ENCODE measurements at regions not wholly inside any gene's neighbourhood (a gene's known extent, or its start where the extent isn't known, plus 50 kb on each side); places are given as distances from the start of the nearest gene placed in this dataset.

DNA sequence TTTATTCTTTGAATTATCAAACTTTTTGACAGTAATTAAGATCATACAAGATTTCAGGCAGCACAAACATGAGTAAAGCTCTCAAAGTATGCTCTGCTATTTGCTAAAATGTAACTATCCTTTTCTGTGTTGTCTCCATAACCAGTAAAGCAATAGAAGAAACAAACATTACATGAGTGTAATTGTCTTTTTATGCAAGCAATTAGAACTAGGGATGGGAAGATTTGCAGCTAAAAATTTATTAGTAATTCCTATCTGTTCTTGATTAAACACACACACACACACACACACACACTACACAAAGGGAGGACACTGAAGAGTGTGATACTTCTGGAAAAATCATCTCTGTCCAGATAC lies 512.9 kb downstream of the FAT4 start:
- TF ChIP-seq, protein P1, sequence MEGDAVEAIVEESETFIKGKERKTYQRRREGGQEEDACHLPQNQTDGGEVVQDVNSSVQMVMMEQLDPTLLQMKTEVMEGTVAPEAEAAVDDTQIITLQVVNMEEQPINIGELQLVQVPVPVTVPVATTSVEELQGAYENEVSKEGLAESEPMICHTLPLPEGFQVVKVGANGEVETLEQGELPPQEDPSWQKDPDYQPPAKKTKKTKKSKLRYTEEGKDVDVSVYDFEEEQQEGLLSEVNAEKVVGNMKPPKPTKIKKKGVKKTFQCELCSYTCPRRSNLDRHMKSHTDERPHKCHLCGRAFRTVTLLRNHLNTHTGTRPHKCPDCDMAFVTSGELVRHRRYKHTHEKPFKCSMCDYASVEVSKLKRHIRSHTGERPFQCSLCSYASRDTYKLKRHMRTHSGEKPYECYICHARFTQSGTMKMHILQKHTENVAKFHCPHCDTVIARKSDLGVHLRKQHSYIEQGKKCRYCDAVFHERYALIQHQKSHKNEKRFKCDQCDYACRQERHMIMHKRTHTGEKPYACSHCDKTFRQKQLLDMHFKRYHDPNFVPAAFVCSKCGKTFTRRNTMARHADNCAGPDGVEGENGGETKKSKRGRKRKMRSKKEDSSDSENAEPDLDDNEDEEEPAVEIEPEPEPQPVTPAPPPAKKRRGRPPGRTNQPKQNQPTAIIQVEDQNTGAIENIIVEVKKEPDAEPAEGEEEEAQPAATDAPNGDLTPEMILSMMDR (IDR thresholded peaks at IDR 0.05; ENCODE audit: low read depth, low read length) = no peak
- no peak for TF ChIP-seq EZH2phosphoT487 (IDR thresholded peaks at IDR 0.05; ENCODE audit: low read depth)
